HEK293T (cell line): ENCODE measurements at regions not wholly inside any gene's neighbourhood (a gene's known extent, or its start where the extent isn't known, plus 50 kb on each side); places are given as distances from the start of the nearest gene placed in this dataset.

ENCODE experiments used
- ARNT ChIP-seq: fragments of 450-650 bp; IDR thresholded peaks from 2 replicates; pipeline ENCODE4 v1.6.1; 2017; ENCODE audit warnings: mild to moderate bottlenecking
- BHLHE40 ChIP-seq: fragments of 450-650 bp; IDR thresholded peaks from 2 replicates; pipeline ENCODE4 v1.6.1; 2016; ENCODE audit warnings: mild to moderate bottlenecking, moderate library complexity, borderline replicate concordance
- CTBP1 ChIP-seq: fragments of 450-650 bp; IDR thresholded peaks from 2 replicates; pipeline ENCODE4 v1.6.1; 2016; ENCODE audit warnings: borderline replicate concordance
- ELF4 ChIP-seq: fragments of 450-650 bp; IDR thresholded peaks from 2 replicates; pipeline ENCODE4 v1.6.1; 2017; ENCODE audit warnings: antibody characterized with exemption
- FOXA1 ChIP-seq: fragments of 450-650 bp; IDR thresholded peaks from 2 replicates; pipeline ENCODE4 v1.6.1; 2016; ENCODE audit warnings: mild to moderate bottlenecking
- FOXK2 ChIP-seq: fragments of 450-650 bp; IDR thresholded peaks from 2 replicates; pipeline ENCODE4 v1.6.1; 2016; ENCODE audit warnings: mild to moderate bottlenecking
- L3MBTL2 ChIP-seq: fragments of 450-650 bp; conservative IDR thresholded peaks from 2 replicates; pipeline ENCODE4 v1.6.1; 2016; ENCODE audit warnings: mild to moderate bottlenecking
- LEF1 ChIP-seq: fragments of 450-650 bp; IDR thresholded peaks from 2 replicates; pipeline ENCODE4 v1.6.1; 2017; ENCODE audit warnings: mild to moderate bottlenecking, borderline replicate concordance
- SP1 ChIP-seq: fragments of 450-650 bp; IDR thresholded peaks from 2 replicates; pipeline ENCODE4 v1.6.1; 2017
- SUZ12 ChIP-seq: fragments of 450-650 bp; IDR thresholded peaks from 2 replicates; pipeline ENCODE4 v1.6.1; 2016; ENCODE audit warnings: mild to moderate bottlenecking
- TARDBP ChIP-seq: fragments of 450-650 bp; IDR thresholded peaks from 2 replicates; pipeline ENCODE4 v1.6.1; 2016
- ZNF384 ChIP-seq: fragments of 450-650 bp; IDR thresholded peaks from 2 replicates; pipeline ENCODE4 v1.6.1; 2016
- TF ChIP-seq, protein P1 (sequence below): fragments of 450-650 bp; IDR thresholded peaks from 2 replicates; pipeline ENCODE4 v1.6.1; 2016

DNA sequence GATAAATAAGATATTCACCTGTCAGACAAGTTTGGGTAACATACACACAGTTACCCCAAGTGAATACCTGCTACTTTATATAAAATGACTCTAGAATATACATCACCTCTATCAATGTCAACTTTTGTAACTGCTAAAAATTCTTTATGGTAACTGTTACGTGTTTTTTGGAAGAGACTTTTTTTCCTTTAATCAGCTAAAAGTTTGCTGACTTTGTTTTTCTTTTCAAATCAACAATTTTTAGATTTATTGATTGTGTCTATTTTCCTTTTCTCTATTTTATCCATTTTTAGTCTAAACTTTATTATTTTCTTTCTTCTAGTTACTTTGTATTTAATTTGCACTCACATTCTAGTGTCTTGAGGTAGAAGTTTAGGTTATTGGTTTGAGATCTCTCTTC, 1106.6 kb upstream of the LCORL start:
- TF ChIP-seq FOXA1, result no peak
- TF ChIP-seq FOXK2, result no peak
- no peak for TF ChIP-seq LEF1
- no peak for TF ChIP-seq SP1
- TF ChIP-seq BHLHE40, result no peak
- TF ChIP-seq TARDBP, result no peak
- no peak for TF ChIP-seq L3MBTL2
- TF ChIP-seq, protein P1, sequence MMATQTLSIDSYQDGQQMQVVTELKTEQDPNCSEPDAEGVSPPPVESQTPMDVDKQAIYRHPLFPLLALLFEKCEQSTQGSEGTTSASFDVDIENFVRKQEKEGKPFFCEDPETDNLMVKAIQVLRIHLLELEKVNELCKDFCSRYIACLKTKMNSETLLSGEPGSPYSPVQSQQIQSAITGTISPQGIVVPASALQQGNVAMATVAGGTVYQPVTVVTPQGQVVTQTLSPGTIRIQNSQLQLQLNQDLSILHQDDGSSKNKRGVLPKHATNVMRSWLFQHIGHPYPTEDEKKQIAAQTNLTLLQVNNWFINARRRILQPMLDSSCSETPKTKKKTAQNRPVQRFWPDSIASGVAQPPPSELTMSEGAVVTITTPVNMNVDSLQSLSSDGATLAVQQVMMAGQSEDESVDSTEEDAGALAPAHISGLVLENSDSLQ, result no peak
- TF ChIP-seq ARNT, result no peak
- TF ChIP-seq ELF4, result no peak
- no peak for TF ChIP-seq ZNF384
- no peak for TF ChIP-seq SUZ12
- no peak for TF ChIP-seq CTBP1
